ENCODE measurements at regions not wholly inside any gene's neighbourhood (a gene's known extent, or its start where the extent isn't known, plus 50 kb on each side); places are given as distances from the start of the nearest gene placed in this dataset.

GRCh38 chr16:61263400-61263799, 772.8 kb downstream of the CDH8 start:
- H3K4me3 ChIP-seq (replicated peaks in 1 of 3; ENCODE audit: insufficient read depth in 1 of 3, low read depth in 2 of 3, low read length in 3 of 3), result no peak overlapping the region
- WGBS (ENCODE audit: low lambda C conversion rate), result 0% methylated on average over 1 of the region's 1 CpG
- TF ChIP-seq RARA (CRISPR knock-in tag; IDR thresholded peaks at IDR 0.05) (no peak), ZNF383 (CRISPR knock-in tag; IDR thresholded peaks at IDR 0.05; ENCODE audit: borderline replicate concordance) (no peak)
- no peak overlapping the region for H3K27ac ChIP-seq (ENCODE audit: extremely low read length, insufficient read depth, low read length)
- H3K27me3 ChIP-seq (ENCODE audit: control insufficient read depth in 1 of 2, insufficient read depth in 2 of 2, low read length in 2 of 2), result no peaks in the 10 kb centered on the region
- ATAC-seq (no peak), FAIRE-seq (no peak), DNase-seq (ENCODE audit: low spot score) (no peak)
- H3K4me2 ChIP-seq (ENCODE audit: low read depth, low read length), result no peak overlapping the region
- no TSS peak for BruUV-seq (replicated peaks)
- 0 out of 2 replicates have a peak, but pooled peaks cover 14% of the 10 kb centered on the region for H3K9me3 ChIP-seq (ENCODE audit: low read length)
- ChIA-PET POLR2A (no interaction called here), CTCF (ENCODE audit: low intra/inter-chr PET ratio, low total read pairs) (no interaction called here)
- intact Hi-C loops (cut with micrococcal nuclease; ENCODE audit: unreplicated experiment) (no loop called here), in situ Hi-C loops (cut with HindIII; ENCODE audit: extremely low pct_ligation_motif_present, low pct_unique_long_range_greater_than_20kb) (no loop called here)
- no peaks in the 10 kb centered on the region for H3K79me2 ChIP-seq (ENCODE audit: insufficient read depth, low read length)
- no peak overlapping the region for H2AFZ ChIP-seq (ENCODE audit: low read length)
- no peaks in the 10 kb centered on the region for H3K4me1 ChIP-seq (ENCODE audit: insufficient read depth, low read length)
- no peaks in the 10 kb centered on the region for H3K36me3 ChIP-seq (replicated peaks in 1 of 2; ENCODE audit: control insufficient read depth in 1 of 2, insufficient read depth in 2 of 2, low read length in 2 of 2)
- no peaks in the 10 kb centered on the region for H4K20me1 ChIP-seq (ENCODE audit: insufficient read depth, low read length)
- H3K9ac ChIP-seq (ENCODE audit: insufficient read depth, low read depth, low read length), result no peak overlapping the region

- ChIA-PET POLR2A (no interaction called here), CTCF (ENCODE audit: low intra/inter-chr PET ratio, low total read pairs) (no interaction called here)
- intact Hi-C loops (cut with micrococcal nuclease; ENCODE audit: unreplicated experiment) (no loop called here), in situ Hi-C loops (cut with HindIII; ENCODE audit: extremely low pct_ligation_motif_present, low pct_unique_long_range_greater_than_20kb) (no loop called here)
- Histone ChIP-seq H3K4me3 (replicated peaks in 1 of 3; ENCODE audit: insufficient read depth in 1 of 3, low read depth in 2 of 3, low read length in 3 of 3) (no peak overlapping the region), H3K79me2 (ENCODE audit: insufficient read depth, low read length) (no peaks in the 10 kb centered on the region), H3K9me3 (ENCODE audit: low read length) (0 out of 2 replicates have a peak, but pooled peaks cover 3% of the 10 kb centered on the region), H3K36me3 (replicated peaks in 1 of 2; ENCODE audit: control insufficient read depth in 1 of 2, insufficient read depth in 2 of 2, low read length in 2 of 2) (no peaks in the 10 kb centered on the region), H4K20me1 (ENCODE audit: insufficient read depth, low read length) (no peaks in the 10 kb centered on the region), H3K27ac (ENCODE audit: extremely low read length, insufficient read depth, low read length) (no peak overlapping the region), H3K4me1 (ENCODE audit: insufficient read depth, low read length) (no peaks in the 10 kb centered on the region), H3K27me3 (ENCODE audit: control insufficient read depth in 1 of 2, insufficient read depth in 2 of 2, low read length in 2 of 2) (no peaks in the 10 kb centered on the region), H3K4me2 (ENCODE audit: low read depth, low read length) (no peak overlapping the region), H2AFZ (ENCODE audit: low read length) (no peak overlapping the region), H3K9ac (ENCODE audit: insufficient read depth, low read depth, low read length) (no peak overlapping the region)
- BruUV-seq (replicated peaks), result no TSS peak
- FAIRE-seq (no peak), DNase-seq (ENCODE audit: low spot score) (no peak), ATAC-seq (no peak)
- WGBS (ENCODE audit: low lambda C conversion rate), result 2% methylated on average over 3 of the region's 3 CpGs
- TF ChIP-seq ZNF792 (CRISPR knock-in tag; IDR thresholded peaks at IDR 0.05) (no peak), ARHGAP35 (CRISPR knock-in tag; IDR thresholded peaks at IDR 0.05; ENCODE audit: borderline replicate concordance) (no peak), ZNF83 (CRISPR knock-in tag; IDR thresholded peaks at IDR 0.05; ENCODE audit: borderline replicate concordance) (no peak), ZNF747 (CRISPR knock-in tag; IDR thresholded peaks at IDR 0.05; ENCODE audit: borderline replicate concordance) (no peak), HOXD1 (CRISPR knock-in tag; IDR thresholded peaks at IDR 0.05) (no peak), PAF1 (CRISPR knock-in tag; IDR thresholded peaks at IDR 0.05) (no peak), ZNF138 (CRISPR knock-in tag; IDR thresholded peaks at IDR 0.05; ENCODE audit: low read depth) (no peak), SP4 (CRISPR knock-in tag; IDR thresholded peaks at IDR 0.05) (no peak), MLLT10 (CRISPR knock-in tag; IDR thresholded peaks at IDR 0.05) (no peak), FLYWCH1 (CRISPR knock-in tag; IDR thresholded peaks at IDR 0.05) (no peak)
- TF ChIP-seq, protein P1, sequence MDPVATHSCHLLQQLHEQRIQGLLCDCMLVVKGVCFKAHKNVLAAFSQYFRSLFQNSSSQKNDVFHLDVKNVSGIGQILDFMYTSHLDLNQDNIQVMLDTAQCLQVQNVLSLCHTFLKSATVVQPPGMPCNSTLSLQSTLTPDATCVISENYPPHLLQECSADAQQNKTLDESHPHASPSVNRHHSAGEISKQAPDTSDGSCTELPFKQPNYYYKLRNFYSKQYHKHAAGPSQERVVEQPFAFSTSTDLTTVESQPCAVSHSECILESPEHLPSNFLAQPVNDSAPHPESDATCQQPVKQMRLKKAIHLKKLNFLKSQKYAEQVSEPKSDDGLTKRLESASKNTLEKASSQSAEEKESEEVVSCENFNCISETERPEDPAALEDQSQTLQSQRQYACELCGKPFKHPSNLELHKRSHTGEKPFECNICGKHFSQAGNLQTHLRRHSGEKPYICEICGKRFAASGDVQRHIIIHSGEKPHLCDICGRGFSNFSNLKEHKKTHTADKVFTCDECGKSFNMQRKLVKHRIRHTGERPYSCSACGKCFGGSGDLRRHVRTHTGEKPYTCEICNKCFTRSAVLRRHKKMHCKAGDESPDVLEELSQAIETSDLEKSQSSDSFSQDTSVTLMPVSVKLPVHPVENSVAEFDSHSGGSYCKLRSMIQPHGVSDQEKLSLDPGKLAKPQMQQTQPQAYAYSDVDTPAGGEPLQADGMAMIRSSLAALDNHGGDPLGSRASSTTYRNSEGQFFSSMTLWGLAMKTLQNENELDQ (CRISPR knock-in tag; IDR thresholded peaks at IDR 0.05; ENCODE audit: borderline replicate concordance), result no peak
- TF ChIP-seq, protein P2, sequence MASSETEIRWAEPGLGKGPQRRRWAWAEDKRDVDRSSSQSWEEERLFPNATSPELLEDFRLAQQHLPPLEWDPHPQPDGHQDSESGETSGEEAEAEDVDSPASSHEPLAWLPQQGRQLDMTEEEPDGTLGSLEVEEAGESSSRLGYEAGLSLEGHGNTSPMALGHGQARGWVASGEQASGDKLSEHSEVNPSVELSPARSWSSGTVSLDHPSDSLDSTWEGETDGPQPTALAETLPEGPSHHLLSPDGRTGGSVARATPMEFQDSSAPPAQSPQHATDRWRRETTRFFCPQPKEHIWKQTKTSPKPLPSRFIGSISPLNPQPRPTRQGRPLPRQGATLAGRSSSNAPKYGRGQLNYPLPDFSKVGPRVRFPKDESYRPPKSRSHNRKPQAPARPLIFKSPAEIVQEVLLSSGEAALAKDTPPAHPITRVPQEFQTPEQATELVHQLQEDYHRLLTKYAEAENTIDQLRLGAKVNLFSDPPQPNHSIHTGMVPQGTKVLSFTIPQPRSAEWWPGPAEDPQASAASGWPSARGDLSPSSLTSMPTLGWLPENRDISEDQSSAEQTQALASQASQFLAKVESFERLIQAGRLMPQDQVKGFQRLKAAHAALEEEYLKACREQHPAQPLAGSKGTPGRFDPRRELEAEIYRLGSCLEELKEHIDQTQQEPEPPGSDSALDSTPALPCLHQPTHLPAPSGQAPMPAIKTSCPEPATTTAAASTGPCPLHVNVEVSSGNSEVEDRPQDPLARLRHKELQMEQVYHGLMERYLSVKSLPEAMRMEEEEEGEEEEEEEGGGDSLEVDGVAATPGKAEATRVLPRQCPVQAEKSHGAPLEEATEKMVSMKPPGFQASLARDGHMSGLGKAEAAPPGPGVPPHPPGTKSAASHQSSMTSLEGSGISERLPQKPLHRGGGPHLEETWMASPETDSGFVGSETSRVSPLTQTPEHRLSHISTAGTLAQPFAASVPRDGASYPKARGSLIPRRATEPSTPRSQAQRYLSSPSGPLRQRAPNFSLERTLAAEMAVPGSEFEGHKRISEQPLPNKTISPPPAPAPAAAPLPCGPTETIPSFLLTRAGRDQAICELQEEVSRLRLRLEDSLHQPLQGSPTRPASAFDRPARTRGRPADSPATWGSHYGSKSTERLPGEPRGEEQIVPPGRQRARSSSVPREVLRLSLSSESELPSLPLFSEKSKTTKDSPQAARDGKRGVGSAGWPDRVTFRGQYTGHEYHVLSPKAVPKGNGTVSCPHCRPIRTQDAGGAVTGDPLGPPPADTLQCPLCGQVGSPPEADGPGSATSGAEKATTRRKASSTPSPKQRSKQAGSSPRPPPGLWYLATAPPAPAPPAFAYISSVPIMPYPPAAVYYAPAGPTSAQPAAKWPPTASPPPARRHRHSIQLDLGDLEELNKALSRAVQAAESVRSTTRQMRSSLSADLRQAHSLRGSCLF (CRISPR knock-in tag; IDR thresholded peaks at IDR 0.05; ENCODE audit: borderline replicate concordance), result no peak
These were observed 774.9 kb downstream of the CDH8 start for GRCh38 chr16:61261315-61261714.

Measured in HepG2 (cell line).